K562 (cell line): ENCODE measurements at regions not wholly inside any gene's neighbourhood (a gene's known extent, or its start where the extent isn't known, plus 50 kb on each side); places are given as distances from the start of the nearest gene placed in this dataset.

Experiments
- BHLHE40 ChIP-seq: IDR thresholded peaks from 2 replicates; pipeline ENCODE4 v1.6.1; 2011; ENCODE audit warnings: low read length, improper control_type of control experiment
- CBX1 ChIP-seq: sonication (generic); IDR thresholded peaks from 2 replicates; pipeline ENCODE4 v1.6.1; 2016; ENCODE audit warnings: antibody characterized with exemption, low read depth, mild to moderate bottlenecking
- ETV6 ChIP-seq, 3 experiments: fragments of 150-350 bp in 1 of 3; sonication (generic) in 1 of 3; formaldehyde crosslinking in 1 of 3; IDR thresholded peaks; 2 replicates each; pipeline versions ENCODE4 v1.6.1 to v1.8.0; 2014 to 2022; ENCODE audit warnings: borderline replicate concordance in 2 of 3, low read depth in 2 of 3, antibody characterized with exemption in 1 of 3, low read length in 1 of 3, mild to moderate bottlenecking in 1 of 3, missing genetic modification reagents in 1 of 3
- IRF2 ChIP-seq: sonication (generic); formaldehyde crosslinking; IDR thresholded peaks from 2 replicates; pipeline ENCODE4 v1.8.1; 2022; ENCODE audit warnings: mild to moderate bottlenecking, missing genetic modification reagents
- MAFK ChIP-seq: IDR thresholded peaks from 2 replicates; pipeline ENCODE4 v1.6.1; 2011; ENCODE audit warnings: low read length, improper control_type of control experiment
- SMC3 ChIP-seq: conservative IDR thresholded peaks from 2 replicates; pipeline ENCODE4 v1.6.1; 2011; ENCODE audit warnings: low read depth, low read length, improper control_type of control experiment; ENCODE audit not compliant: insufficient read depth

GRCh38 chr2:57674743-57675142 lies 371.9 kb upstream of the VRK2 start:
- TF ChIP-seq IRF2 (no peak), MAFK (no peak), CBX1 (no peak), BHLHE40 (no peak), SMC3 (no peak), ETV6 (IDR thresholded peaks at IDR 0.05; ENCODE audit: borderline replicate concordance in 1 of 2, low read depth in 2 of 2, low read length in 1 of 2) (no peak), ETV6 (CRISPR knock-in tag; IDR thresholded peaks at IDR 0.05; ENCODE audit: borderline replicate concordance) (no peak)
